Kidney capillary endothelial cell (primary cell): ENCODE measurements at regions not wholly inside any gene's neighbourhood (a gene's known extent, or its start where the extent isn't known, plus 50 kb on each side); places are given as distances from the start of the nearest gene placed in this dataset.
"Not testable (repeated sequence)": the region's sequence is repeated elsewhere in the genome, so short reads cannot be mapped to it uniquely, and the experiment has no call there.

Experiments used
- DNase-seq: peaks from one replicate; pipeline ENCODE4 v3.0.0-alpha.2; 2018; ENCODE audit warnings: low spot score

DNA sequence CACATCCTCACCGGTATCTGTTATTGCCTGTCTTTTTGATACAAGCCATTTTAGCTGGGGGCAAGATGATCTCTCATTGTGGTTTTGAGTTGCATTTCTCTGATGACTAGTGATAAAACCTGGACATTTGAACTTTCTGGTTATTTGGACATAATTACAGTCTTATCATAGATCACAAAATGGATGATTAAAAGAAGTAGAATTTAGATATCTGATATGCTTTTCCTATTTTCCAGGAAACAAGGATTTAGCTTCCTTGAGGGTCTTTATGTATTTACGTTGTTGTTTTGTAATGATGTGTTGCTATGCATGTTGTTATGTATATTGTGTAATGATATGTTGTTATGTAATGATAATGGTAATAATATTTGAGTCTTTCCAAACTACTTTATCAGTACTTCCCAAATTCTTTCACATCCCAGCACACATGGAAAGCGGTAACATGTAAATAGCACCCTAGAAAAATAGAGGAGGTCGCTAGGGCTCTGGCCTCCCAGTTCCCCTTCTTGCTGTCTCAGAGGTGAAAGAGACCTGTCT lies 53.8 kb downstream of the GJD2 start:
- no peak for DNase-seq

GRCh38 chr15:34699968-34700640 lies 54.7 kb downstream of the GJD2 start:
- DNase-seq: peak; percentile 76

DNA sequence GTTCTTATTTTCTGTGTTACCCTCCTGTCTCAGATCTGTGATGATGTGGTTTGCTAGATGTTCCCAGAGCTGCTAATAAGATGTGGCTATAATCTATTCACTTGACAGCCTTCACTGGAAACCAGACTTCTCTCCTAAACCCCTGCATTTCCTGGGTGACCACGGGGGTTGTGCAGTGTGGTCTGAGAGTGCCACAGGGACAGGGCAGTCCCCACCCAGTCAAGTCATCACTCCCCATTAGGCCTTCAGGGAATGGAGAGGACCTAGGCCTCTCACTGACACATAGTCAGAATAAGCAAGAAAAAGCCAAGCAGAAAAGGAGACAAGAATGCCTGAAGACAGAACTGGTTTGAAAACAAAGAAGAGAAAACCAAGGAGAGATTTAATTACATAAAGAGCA lies 58.3 kb downstream of the GJD2 start:
- no peak for DNase-seq

GRCh38 chr15:34693053-34693744 lies 61.6 kb downstream of the GJD2 start:
- DNase-seq: no peak

GRCh38 chr15:34691034-34691433 lies 63.8 kb downstream of the GJD2 start:
- no peak for DNase-seq

DNA sequence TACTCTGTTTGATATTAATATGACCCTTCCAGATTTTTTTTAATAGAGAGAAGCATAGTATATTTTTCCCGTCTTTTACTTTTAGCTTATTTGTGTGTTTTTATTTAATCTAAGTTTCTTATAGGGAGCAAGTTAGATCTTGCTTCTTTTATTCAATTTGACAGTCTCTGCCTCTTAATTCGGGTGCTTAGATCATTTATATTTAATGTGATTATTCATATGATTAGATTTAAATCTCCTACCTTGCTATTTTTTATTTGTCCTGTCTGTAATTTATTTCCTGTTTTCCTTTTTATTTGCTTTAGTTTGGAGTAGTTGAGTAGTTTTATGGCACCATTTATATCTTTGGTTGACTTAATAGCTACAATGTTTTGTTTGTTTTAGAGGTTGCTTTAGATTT lies 66.1 kb downstream of the GJD2 start:
- no peak for DNase-seq

- DNase-seq: no peak
Observed at GRCh38 chr15:34684351-34684750, 70.4 kb downstream of the GJD2 start.

GRCh38 chr15:34682674-34683073 lies 72.1 kb downstream of the GJD2 start:
- DNase-seq: peak; percentile 26

DNA sequence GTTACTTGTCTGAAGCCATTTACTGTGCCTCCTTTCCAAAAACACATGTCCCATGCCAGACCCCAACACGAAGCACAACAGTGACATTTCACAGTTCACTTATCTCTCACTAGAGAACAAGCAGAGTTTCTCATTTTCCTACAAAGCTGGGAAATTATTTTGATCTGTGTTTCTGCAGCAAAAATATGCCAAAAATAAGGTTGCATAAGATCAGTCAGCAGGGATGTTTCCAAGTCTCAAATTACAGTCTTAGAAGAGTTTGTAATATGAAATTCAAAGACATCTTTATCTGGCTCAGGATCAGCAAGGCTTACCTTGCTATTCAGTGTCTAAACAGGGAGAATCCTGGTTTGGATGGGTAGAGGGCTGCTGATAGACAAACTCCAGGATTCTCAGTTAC lies 75.5 kb downstream of the GJD2 start:
- DNase-seq: no peak

- no peak for DNase-seq
Observed at GRCh38 chr15:34673241-34673640, 81.6 kb downstream of the GJD2 start.

DNA sequence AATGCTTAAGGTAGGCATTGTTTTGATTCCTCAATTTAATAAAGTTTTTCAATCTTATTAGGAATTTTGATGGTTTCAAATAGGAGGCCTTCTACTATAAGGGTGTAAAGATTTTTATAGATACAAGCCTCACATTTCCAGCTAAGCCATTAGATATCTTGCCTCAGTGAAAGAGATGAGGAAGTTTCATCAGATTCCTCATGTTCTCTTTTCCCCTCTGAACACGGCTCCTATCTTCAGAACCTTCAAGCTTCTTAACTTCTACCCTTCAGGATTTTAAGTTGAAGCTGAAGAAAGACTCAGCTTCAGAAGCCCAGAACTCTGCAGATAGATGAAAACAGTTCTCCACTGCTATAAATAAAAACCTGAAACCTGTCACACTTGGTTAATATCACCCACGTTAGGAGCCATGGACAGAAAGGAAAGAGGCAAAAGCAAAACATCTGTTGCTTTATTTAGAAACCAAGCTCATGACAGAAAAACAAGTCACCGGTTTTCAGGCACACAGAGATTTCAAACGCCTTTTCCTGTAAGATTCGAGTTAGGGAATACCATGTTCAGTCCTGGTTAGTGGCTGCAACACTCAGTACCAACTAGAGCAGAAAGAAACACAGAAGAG lies 82.2 kb upstream of the GOLGA8B start:
- DNase-seq: no peak

- peak; percentile 46 for DNase-seq
Observed at GRCh38 chr15:34664418-34664817, 81.0 kb upstream of the GOLGA8B start.

DNA sequence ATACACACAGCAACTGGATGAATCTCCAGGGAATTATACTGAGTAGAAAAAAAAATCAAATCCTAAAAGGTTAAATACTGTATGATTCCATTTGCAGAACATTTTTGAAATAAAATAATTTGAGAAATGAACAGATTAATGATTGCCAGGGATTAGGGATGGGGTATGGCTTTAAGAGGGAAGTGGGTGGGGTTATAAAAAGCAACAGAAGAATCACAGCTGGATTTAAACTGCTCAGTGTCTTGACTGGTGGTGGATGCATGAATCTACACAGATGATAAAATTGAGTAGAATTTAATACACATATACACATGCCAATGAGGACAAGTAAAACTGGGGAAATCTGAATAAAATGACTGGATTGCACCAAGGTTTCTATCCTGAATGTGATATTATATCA lies 79.7 kb upstream of the GOLGA8B start:
- no peak for DNase-seq

GRCh38 chr15:34659056-34659455 lies 75.6 kb upstream of the GOLGA8B start:
- no peak for DNase-seq

- DNase-seq: no peak
Observed at GRCh38 chr15:34657469-34658127, 74.1 kb upstream of the GOLGA8B start.

GRCh38 chr15:34656005-34656796 lies 72.8 kb upstream of the GOLGA8B start:
- no peak for DNase-seq

DNA sequence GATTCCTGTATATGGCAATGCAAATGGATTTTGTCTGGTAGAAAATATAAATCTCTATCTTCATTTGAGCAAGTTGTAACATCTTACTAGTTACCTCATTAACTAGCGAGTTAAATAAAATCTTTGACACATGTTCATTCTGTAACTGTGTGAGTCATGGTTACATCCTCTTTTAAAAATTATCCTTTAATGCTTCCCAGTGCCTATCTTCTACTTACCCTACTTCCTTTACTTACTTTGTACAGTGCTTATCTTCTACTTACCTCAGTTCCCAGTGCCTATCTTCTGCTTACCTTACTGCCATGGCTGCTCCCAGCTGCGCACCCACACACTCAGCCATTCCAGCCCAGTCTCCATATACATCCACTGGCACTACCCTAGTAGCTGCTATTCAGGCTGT lies 71.9 kb upstream of the GOLGA8B start:
- DNase-seq: no peak

GRCh38 chr15:34654625-34655024 lies 71.2 kb upstream of the GOLGA8B start:
- DNase-seq: no peak

GRCh38 chr15:34653992-34654391 lies 70.5 kb upstream of the GOLGA8B start:
- DNase-seq: no peak

GRCh38 chr15:34653326-34653725 lies 69.9 kb upstream of the GOLGA8B start:
- not testable (repeated sequence) for DNase-seq

DNA sequence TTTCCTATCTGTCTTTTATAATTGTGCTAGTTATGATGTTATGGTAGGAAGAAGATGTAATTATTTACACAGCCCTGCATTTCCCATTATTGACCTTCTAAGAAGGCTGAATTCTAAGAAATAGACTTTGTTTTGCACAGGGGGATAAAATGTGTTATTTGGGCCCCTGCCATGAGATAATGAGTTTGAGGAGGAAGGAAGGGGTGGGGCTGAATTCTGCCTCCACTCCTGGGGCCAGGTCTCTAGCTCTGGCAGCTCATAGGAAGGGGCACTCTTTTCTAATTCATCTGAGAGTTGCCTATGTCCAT lies 69.2 kb upstream of the GOLGA8B start:
- DNase-seq: no peak
